Transverse colon (tissue), 3 donors: ENCODE measurements at regions not wholly inside any gene's neighbourhood (a gene's known extent, or its start where the extent isn't known, plus 50 kb on each side); places are given as distances from the start of the nearest gene placed in this dataset.

Source experiments
- POLR2A ChIP-seq: fragments of 450-650 bp; IDR thresholded peaks from one replicate; pipeline ENCODE4 v1.6.1; 2016; ENCODE audit warnings: antibody characterized with exemption, mild to moderate bottlenecking, moderate library complexity
- TF ChIP-seq, protein P1 (sequence below), 5 experiments: fragments of 200-600 bp in 3 of 5; fragments of 450-650 bp in 2 of 5; sonication (generic) in 3 of 5; IDR thresholded peaks; 1 replicate in 2 of 5; 2 replicates in 3 of 5; pipeline ENCODE4 v1.5.1; 2016 to 2017; ENCODE audit warnings: antibody characterized with exemption in 5 of 5, inconsistent platforms in 3 of 5, mild to moderate bottlenecking in 2 of 5, moderate library complexity in 1 of 5

DNA sequence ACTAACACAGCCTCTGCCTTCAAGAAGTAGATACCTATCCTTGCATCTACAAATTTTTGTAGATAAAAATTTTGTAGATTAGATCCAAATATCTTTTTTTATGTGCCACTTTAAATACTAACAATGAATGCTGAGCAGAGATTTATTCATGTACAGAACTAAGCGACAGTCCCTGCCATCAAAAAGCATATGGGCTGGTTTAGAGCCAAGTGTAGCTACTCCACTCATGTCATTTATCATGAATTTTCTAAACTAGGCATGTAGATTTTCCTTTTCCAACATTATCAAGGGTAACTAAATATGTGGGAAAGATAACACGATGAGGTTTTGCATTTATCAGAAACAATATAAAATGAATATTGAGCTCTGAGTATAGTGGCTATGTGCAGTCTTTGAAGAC is 857.5 kb downstream of the XPNPEP1 start:
- TF ChIP-seq, protein P1, sequence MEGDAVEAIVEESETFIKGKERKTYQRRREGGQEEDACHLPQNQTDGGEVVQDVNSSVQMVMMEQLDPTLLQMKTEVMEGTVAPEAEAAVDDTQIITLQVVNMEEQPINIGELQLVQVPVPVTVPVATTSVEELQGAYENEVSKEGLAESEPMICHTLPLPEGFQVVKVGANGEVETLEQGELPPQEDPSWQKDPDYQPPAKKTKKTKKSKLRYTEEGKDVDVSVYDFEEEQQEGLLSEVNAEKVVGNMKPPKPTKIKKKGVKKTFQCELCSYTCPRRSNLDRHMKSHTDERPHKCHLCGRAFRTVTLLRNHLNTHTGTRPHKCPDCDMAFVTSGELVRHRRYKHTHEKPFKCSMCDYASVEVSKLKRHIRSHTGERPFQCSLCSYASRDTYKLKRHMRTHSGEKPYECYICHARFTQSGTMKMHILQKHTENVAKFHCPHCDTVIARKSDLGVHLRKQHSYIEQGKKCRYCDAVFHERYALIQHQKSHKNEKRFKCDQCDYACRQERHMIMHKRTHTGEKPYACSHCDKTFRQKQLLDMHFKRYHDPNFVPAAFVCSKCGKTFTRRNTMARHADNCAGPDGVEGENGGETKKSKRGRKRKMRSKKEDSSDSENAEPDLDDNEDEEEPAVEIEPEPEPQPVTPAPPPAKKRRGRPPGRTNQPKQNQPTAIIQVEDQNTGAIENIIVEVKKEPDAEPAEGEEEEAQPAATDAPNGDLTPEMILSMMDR (IDR thresholded peaks at IDR 0.05) = no peak
- TF ChIP-seq POLR2A = no peak
